HuH-7.5 (cell line): ENCODE measurements at regions not wholly inside any gene's neighbourhood (a gene's known extent, or its start where the extent isn't known, plus 50 kb on each side); places are given as distances from the start of the nearest gene placed in this dataset.

Experiments
- DNase-seq: peaks from one replicate; pipeline ENCODE4 v3.0.0; 2011; ENCODE audit warnings: low spot score

DNA sequence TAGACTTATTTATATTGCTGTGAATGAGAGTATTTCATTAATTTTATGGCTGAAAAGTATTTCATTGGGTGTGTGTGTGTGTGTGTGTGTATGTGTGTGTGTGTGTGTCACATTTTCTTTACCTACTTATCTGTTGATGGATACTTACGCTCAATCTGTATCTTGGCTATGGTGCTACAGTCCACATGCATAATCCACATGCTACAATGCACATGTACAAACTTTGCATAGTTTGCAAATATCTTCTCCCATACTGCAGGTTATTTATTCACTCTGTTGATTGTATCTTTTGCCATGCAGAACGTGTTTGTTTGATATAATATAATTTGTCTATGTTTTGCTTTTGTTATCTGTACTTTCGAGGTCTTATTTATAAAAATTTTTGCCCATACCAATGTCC lies 167.8 kb downstream of the RAB28 start:
- no peak for DNase-seq

- no peak for DNase-seq
Observed at GRCh38 chr4:13313856-13314255, 170.3 kb downstream of the RAB28 start.

DNA sequence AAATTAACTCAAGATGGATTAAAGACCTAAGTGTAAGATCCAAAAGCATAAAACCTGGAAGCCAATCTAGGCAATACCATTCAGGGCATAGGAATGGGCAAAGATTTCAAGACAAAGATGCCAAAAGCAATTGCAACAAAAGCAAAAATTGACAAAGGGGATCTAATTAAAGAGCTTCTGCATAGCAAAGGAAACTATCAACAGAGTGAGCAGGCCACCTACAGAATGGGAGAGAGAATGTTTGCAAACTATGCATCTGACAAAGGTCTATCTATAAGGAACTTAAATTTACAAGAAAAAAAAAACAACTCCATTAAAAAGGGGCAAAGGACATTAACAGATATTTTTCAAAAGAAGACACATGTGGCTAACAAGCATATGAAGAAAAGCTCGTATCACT lies 171.9 kb downstream of the RAB28 start:
- DNase-seq: no peak

- no peak for DNase-seq
Observed at GRCh38 chr4:13309751-13310150, 174.4 kb downstream of the RAB28 start.

- no peak for DNase-seq
Observed at GRCh38 chr4:13306356-13306755, 177.8 kb downstream of the RAB28 start.

DNA sequence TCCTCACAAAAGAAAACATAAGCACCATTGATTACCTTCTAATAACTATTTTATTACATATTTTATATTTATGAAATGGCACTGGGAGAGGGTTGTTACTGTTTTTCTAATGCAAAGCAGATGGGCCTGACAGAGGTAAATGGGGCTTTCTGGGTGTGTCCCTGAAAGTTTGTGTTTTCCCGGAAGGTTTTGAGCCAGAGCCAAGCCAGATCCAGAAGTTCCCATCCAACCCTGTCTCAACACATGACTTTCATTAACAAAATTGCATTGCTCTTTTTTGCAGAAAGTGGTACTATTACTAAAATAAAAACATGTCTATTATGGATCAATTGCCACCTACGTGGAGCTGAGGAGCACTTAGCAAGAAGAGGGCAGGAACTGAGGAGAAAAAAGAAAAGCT lies 181.3 kb downstream of the RAB28 start:
- DNase-seq: no peak

DNA sequence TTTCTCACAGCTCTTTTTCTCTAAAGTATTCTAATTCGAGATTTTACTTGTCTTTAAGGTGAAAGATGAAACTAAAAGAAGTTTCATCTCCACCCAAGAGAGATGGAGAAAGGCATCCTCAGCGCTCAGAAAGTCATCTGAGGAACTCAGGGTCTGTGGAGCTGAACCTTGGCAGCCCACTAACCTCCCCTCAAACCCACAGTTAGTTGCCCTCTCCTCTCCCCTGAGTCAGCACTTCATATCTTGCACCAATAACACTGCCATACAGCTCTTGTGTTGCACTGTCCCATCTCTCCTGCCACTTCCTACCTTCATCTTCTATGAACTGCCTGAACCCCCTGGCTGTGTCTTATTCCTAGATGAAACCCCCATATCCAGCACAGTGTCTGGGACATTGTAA lies 184.8 kb downstream of the RAB28 start:
- DNase-seq: no peak

DNA sequence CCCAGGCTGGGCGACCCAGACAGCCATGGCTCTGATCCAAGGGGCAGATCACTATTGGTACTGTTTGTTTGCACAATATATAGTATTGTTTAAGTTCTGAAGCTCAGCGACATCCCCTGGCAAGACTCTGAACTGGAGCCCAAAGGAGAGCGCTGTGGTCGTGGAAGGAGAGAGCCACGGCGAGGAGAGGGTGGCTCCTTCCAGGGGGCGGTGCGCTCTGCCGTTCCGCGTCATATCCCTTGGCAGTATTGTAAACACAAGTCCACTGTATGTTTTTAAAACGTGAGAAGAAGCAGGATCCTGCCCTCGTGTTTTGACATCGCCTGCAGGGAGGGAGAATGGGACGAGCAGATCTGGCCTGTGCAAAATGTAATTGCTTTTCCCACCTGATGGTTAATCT lies 185.5 kb downstream of the RAB28 start:
- DNase-seq: no peak

GRCh38 chr4:13296986-13297385 lies 187.2 kb downstream of the RAB28 start:
- no peak for DNase-seq

GRCh38 chr4:13294961-13295605 lies 189.1 kb downstream of the RAB28 start:
- DNase-seq: peak; percentile 48

DNA sequence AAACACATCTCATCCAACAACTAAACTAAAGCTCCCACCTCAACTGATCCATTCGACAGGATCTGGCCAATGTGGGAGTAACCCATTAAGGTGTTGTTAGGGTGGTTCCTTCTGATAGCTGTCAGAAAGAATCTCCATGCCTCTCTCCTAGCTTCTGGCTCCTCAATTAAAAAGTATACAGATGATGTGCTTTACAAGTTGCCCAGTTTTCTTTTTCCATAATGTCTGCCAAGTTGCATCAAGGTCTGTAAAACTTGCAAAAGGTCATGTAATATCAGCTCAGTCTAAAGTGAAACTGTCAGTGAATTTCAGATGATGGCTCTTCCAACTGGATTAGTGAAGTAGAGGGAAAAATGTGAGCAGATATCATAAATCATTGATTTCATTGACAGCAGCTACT lies 191.8 kb downstream of the RAB28 start:
- DNase-seq: no peak

DNA sequence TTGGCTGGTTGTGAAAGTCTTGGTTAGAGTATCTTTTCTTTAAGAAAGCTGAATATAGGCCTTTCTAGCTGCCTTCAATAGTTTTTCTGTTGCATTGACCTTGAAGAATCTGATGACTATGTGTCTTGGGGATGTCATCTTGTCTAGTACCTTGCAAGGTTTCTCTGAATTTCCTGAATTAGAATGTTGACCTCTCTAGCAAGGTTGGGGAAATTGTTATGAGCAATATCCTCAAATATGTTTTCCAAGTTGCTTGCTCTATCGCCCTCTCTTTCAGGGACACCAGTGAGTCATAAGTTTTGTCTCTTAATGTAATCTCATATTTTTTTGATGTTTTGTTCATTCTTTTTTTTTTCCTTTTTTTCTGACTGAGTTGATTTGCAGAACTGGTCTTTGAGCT lies 194.7 kb downstream of the RAB28 start:
- DNase-seq: no peak

DNA sequence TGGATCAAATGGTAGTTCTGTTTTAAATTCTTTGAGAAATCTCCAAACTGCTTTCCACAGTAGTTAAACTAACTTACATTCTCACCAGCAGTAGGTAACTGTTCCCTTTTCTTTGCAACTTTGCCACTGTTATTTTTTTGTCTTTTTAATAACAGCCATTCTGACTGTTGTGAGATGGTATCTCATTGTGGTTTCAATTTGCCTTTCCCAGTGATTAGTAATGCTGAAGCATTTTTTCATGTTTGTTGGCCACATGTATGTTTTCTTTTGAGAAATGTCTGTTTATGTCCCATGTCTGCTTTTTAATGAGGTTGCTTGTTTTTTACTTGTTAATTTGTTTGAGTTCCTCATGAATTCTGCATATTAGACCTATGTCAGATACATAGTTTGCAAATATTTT lies 198.8 kb downstream of the RAB28 start:
- DNase-seq: no peak

- DNase-seq: no peak
Observed at GRCh38 chr4:13284932-13285331, 199.2 kb downstream of the RAB28 start.

- DNase-seq: no peak
Observed at GRCh38 chr4:13276357-13276756, 207.8 kb downstream of the RAB28 start.

- DNase-seq: no peak
Observed at GRCh38 chr4:13268703-13269102, 215.4 kb downstream of the RAB28 start.

DNA sequence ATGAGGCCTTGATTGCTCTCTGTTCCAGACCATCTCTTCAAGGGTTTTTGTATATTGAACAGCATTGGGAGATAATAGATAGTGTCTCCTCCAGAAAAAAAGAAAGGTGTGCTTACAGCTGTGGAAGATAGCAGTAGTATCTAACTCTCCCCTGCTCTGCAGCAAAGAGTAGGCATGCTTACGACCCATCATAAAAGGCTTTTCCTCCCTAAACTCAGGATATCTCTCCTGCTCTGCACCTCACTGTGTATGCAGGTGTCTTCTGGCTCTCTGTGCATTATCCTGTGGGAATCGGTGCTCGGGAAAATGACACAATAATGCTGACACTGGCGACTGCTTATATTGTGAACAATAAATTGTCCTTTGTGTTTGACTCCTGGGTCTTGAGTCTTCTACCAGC lies 216.0 kb downstream of the RAB28 start:
- DNase-seq: no peak

DNA sequence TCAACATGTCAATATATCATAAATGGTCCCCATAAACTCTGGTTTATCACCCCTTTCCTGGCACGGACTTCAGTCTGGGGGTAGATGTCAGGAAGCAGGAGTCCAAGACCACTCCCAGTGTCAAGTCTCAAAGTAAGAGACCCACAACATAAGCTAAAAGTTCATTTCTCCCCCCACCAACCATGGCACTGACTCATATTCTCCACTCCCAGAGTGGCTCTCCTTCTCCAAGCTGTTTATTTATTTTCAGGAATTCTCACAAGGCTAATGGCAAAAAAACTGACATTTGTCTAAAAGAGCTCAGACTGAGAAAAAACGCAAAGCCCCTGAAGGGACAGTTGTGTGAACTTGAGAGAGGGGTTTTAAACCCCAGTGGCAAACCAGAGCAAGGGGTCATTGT lies 217.0 kb downstream of the RAB28 start:
- DNase-seq: no peak

DNA sequence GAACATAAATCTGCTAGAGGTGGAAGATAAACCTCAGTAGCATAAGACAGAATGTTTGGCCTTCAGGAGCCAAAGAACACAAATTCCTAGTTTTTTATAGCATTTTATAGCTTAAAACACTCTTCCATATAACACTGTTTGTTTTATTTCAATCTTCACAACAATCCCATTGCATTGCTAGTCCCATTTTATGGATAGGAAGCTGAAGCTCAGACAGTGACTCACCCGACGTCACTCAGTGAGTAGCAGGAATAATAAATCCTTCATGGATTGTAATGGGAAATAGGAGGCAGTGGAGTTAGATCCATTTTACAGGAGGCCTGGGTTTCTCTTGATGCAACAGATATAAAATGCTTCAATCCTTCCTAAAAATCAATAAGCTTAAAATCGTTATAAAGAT lies 217.5 kb downstream of the RAB28 start:
- DNase-seq: no peak

DNA sequence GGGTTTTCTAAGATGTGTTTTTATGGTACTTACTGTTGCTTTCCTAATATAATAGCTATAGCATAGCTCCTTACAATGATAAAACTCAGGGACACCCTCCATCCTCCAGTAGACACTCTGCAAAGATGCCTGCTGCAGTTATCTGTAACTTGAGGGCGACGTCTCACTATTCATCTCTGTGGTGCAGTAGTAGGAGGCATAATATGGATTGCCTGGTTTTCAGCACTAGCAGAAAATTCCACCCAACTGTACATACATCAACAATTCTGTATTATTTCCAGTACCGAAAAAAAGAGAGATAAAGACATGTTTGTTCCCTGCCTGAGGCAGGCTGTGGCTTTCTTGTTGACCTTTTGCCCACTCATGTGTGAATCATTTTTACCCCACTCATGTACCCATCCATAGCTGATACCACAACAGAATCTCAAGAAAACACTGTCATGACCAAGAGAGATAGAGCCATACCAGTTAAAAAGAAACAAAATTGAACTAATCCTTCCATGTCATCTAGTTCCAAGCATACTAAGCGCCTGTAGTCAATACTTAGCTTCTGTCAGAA lies 220.1 kb downstream of the RAB28 start:
- no peak for DNase-seq

DNA sequence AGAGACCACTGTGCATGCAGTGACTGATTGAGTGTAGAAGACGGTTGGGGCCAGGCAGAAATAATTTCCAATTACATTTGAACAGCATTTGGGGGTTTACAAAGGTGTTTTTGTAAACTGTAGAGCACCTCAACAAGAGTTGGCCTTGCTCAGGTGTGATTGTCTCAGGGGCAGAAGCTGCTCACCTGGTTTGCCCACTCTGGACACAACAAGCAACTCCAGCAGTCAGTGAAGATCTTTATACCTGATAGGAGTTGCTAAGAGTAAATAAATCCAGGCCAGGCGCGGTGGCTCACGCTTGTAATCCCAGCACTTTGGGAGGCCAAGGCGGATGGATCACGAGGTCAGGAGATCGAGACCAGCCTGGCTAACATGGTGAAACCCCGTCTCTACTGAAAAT lies 221.3 kb downstream of the RAB28 start:
- no peak for DNase-seq

DNA sequence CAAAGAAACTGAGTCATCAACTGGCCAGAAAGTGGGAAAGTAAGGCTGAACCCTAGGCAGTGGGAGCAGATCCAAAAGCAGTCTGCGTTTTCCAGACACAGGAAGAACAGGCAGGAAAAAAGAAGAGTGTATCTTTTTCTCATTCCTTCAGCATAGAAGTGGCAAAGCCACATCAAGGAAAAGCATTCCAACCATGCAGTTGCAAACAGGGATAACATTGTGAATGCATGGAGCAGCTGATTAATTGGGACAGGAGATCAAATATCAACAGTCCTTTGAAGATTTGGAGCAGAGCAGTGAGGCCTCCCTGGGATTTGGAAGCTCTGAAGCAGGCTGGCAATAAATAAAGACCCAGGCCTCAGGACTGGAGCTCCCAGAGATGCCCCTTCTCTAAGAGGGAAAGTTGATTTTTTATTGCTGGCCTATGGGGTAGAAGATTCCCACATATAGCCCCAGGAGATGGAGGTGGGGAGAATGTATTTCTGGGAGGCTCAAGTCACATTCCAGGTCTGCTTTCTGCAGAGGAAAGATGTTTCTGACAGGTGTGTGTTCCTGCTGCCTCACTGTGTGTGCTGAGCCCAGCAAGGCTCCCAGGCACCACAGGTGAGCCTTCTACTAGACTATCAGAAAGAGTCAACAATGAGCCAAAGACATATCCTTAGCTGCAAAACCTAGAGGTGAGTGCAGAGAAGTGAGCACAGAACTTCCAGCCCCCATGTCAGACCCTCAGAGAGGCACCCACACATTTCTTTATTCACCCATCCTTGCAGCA lies 222.5 kb downstream of the RAB28 start:
- DNase-seq: no peak

GRCh38 chr4:13260513-13260912 lies 223.6 kb downstream of the RAB28 start:
- no peak for DNase-seq

- no peak for DNase-seq
Observed at GRCh38 chr4:13250263-13250662, 233.9 kb downstream of the RAB28 start.
